WTC11 (cell line): ENCODE measurements at regions not wholly inside any gene's neighbourhood (a gene's known extent, or its start where the extent isn't known, plus 50 kb on each side); places are given as distances from the start of the nearest gene placed in this dataset.

ENCODE experiments used
- ATAC-seq: fragments of 200-7000 bp; cut with Tn5 transposase; 2 replicates; pipeline ENCODE4 v1.10.0; 2021; ENCODE audit warnings: mild to moderate bottlenecking, moderate library complexity
- CTCF ChIA-PET: fragments of 300-600 bp; sonication (Branson Sonifier 250); formaldehyde crosslinking; loops from one replicate; lab custom pipeline; 2021; ENCODE audit warnings: antibody characterized with exemption; lab: Charles Lee
- POLR2A ChIA-PET: fragments of 350-600 bp; sonication (Branson Sonifier 250); formaldehyde crosslinking; loops from one replicate; lab custom pipeline; 2021; ENCODE audit warnings: antibody characterized with exemption; lab: Charles Lee
- DNase-seq: peaks from one replicate; pipeline ENCODE4 v3.0.0; 2021; ENCODE audit warnings: low spot score
- H3K27ac Mint-ChIP-seq: 2 replicates; pipeline ENCODE4 v1.8.0; 2021; ENCODE audit warnings: mixed read lengths
- H3K27me3 Mint-ChIP-seq: 2 replicates; pipeline ENCODE4 v1.8.0; 2021; ENCODE audit warnings: low read depth, mild to moderate bottlenecking, moderate library complexity, mixed read lengths
- H3K36me3 Mint-ChIP-seq: 2 replicates; pipeline ENCODE4 v1.8.0; 2021; ENCODE audit warnings: mixed read lengths
- H3K4me1 Mint-ChIP-seq: 2 replicates; pipeline ENCODE4 v1.8.0; 2022; ENCODE audit warnings: mixed read lengths
- H3K4me3 Mint-ChIP-seq: 2 replicates; pipeline ENCODE4 v1.8.0; 2021; ENCODE audit warnings: mild to moderate bottlenecking, moderate library complexity, mixed read lengths
- H3K9me3 Mint-ChIP-seq: 2 replicates; pipeline ENCODE4 v1.8.0; 2021; ENCODE audit warnings: mixed read lengths
- ARID4B ChIP-seq: sonication (generic); formaldehyde crosslinking; IDR thresholded peaks from 2 replicates; pipeline ENCODE4 v1.8.0; 2023; ENCODE audit warnings: missing genetic modification reagents, mild to moderate bottlenecking, borderline replicate concordance
- CREB1 ChIP-seq: sonication (generic); formaldehyde crosslinking; IDR thresholded peaks from 2 replicates; pipeline ENCODE4 v1.8.0; 2023; ENCODE audit warnings: mild to moderate bottlenecking, missing genetic modification reagents
- FOXK1 ChIP-seq: sonication (generic); formaldehyde crosslinking; IDR thresholded peaks from 2 replicates; pipeline ENCODE4 v1.8.0; 2022; ENCODE audit warnings: mild to moderate bottlenecking, moderate library complexity, missing genetic modification reagents
- FOXP1 ChIP-seq: sonication (generic); formaldehyde crosslinking; IDR thresholded peaks from 2 replicates; pipeline ENCODE4 v1.8.0; 2022; ENCODE audit warnings: missing genetic modification reagents, mild to moderate bottlenecking, moderate library complexity, borderline replicate concordance
- GABPB1 ChIP-seq: sonication (generic); formaldehyde crosslinking; IDR thresholded peaks from 2 replicates; pipeline ENCODE4 v1.8.1; 2023; ENCODE audit warnings: mild to moderate bottlenecking, missing genetic modification reagents
- GTF2I ChIP-seq: fragments of 250-450 bp; sonication (Bioruptor Pico); conservative IDR thresholded peaks from 2 replicates; pipeline ENCODE4 v1.4.0; 2021; ENCODE audit warnings: mild to moderate bottlenecking
- HMGA2 ChIP-seq: fragments of 250-450 bp; sonication (Bioruptor Pico); IDR thresholded peaks from 2 replicates; pipeline ENCODE4 v1.4.0; 2021; ENCODE audit warnings: mild to moderate bottlenecking, moderate library complexity
- NFYB ChIP-seq: sonication (generic); formaldehyde crosslinking; conservative IDR thresholded peaks from 2 replicates; pipeline ENCODE4 v1.8.0; 2022; ENCODE audit warnings: low read depth, missing genetic modification reagents
- NR1H2 ChIP-seq: sonication (generic); formaldehyde crosslinking; IDR thresholded peaks from 2 replicates; pipeline ENCODE4 v1.9.0; 2021; ENCODE audit warnings: mild to moderate bottlenecking, moderate library complexity, missing genetic modification reagents
- RELA ChIP-seq: sonication (generic); formaldehyde crosslinking; IDR thresholded peaks from 2 replicates; pipeline ENCODE4 v1.8.1; 2022; ENCODE audit warnings: missing genetic modification reagents, mild to moderate bottlenecking, borderline replicate concordance
- TCF7 ChIP-seq: sonication (generic); formaldehyde crosslinking; IDR thresholded peaks from 2 replicates; pipeline ENCODE4 v1.8.0; 2022; ENCODE audit warnings: mild to moderate bottlenecking, low read depth, missing genetic modification reagents, moderate library complexity
- USF1 ChIP-seq: sonication (generic); formaldehyde crosslinking; IDR thresholded peaks from 2 replicates; pipeline ENCODE4 v1.8.0; 2022; ENCODE audit warnings: mild to moderate bottlenecking, missing genetic modification reagents
- ZMAT4 ChIP-seq: fragments of 250-450 bp; sonication (Bioruptor Pico); IDR thresholded peaks from 2 replicates; pipeline ENCODE4 v1.9.0; 2021; ENCODE audit warnings: mild to moderate bottlenecking
- ZNF317 ChIP-seq: sonication (generic); formaldehyde crosslinking; IDR thresholded peaks from 2 replicates; pipeline ENCODE4 v1.8.1; 2023; ENCODE audit warnings: low read depth, mild to moderate bottlenecking, moderate library complexity, missing genetic modification reagents, borderline replicate concordance
- ZNF416 ChIP-seq: fragments of 250-450 bp; sonication (Bioruptor Pico); IDR thresholded peaks from 2 replicates; pipeline ENCODE4 v1.9.0; 2021; ENCODE audit warnings: mild to moderate bottlenecking, inconsistent platforms
- TF ChIP-seq, protein P1 (sequence below): sonication (generic); formaldehyde crosslinking; IDR thresholded peaks from 2 replicates; pipeline ENCODE4 v1.8.0; 2022; ENCODE audit warnings: mild to moderate bottlenecking, missing genetic modification reagents
- TF ChIP-seq, protein P2 (sequence below): sonication (generic); formaldehyde crosslinking; conservative IDR thresholded peaks from 2 replicates; pipeline ENCODE4 v1.8.1; 2022; ENCODE audit warnings: mild to moderate bottlenecking, missing genetic modification reagents
- TF ChIP-seq, protein P3 (sequence below): fragments of 200-600 bp; IDR thresholded peaks from 2 replicates; pipeline ENCODE4 v1.8.0; 2022; ENCODE audit warnings: antibody characterized with exemption
- TF ChIP-seq, protein P4 (sequence below): sonication (generic); formaldehyde crosslinking; IDR thresholded peaks from 2 replicates; pipeline ENCODE4 v1.8.0; 2023; ENCODE audit warnings: missing genetic modification reagents
- TF ChIP-seq, protein P5 (sequence below): sonication (generic); formaldehyde crosslinking; IDR thresholded peaks from 2 replicates; pipeline ENCODE4 v1.8.1; 2022; ENCODE audit warnings: missing genetic modification reagents, borderline replicate concordance

GRCh38 chr13:81021284-81021840 is 680.4 kb upstream of the SPRY2 start:
- Mint-ChIP-seq H3K36me3 (no peaks in the 10 kb centered on the region), H3K27ac (no peak overlapping the region), H3K4me3 (no peak overlapping the region), H3K27me3 (peaks cover 7% of the 10 kb centered on the region), H3K9me3 (peaks cover 9% of the 10 kb centered on the region), H3K4me1 (no peaks in the 10 kb centered on the region)
- DNase-seq (no peak), ATAC-seq (no peak)
- CTCF ChIA-PET = no interaction called here
- POLR2A ChIA-PET = no interaction called here
- no peak for TF ChIP-seq CREB1 (CRISPR knock-in tag)
- no peak for TF ChIP-seq TCF7 (CRISPR knock-in tag)
- TF ChIP-seq ARID4B = no peak
- no peak for TF ChIP-seq FOXP1
- TF ChIP-seq NR1H2 (CRISPR knock-in tag) = no peak
- TF ChIP-seq, protein P1, sequence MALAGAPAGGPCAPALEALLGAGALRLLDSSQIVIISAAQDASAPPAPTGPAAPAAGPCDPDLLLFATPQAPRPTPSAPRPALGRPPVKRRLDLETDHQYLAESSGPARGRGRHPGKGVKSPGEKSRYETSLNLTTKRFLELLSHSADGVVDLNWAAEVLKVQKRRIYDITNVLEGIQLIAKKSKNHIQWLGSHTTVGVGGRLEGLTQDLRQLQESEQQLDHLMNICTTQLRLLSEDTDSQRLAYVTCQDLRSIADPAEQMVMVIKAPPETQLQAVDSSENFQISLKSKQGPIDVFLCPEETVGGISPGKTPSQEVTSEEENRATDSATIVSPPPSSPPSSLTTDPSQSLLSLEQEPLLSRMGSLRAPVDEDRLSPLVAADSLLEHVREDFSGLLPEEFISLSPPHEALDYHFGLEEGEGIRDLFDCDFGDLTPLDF (CRISPR knock-in tag) = no peak
- no peak for TF ChIP-seq ZNF317 (CRISPR knock-in tag)
- TF ChIP-seq, protein P2, sequence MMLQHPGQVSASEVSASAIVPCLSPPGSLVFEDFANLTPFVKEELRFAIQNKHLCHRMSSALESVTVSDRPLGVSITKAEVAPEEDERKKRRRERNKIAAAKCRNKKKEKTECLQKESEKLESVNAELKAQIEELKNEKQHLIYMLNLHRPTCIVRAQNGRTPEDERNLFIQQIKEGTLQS (CRISPR knock-in tag) = no peak
- TF ChIP-seq HMGA2 (CRISPR knock-in tag) = no peak
- TF ChIP-seq USF1 (CRISPR knock-in tag) = no peak
- TF ChIP-seq ZMAT4 (CRISPR knock-in tag) = no peak
- TF ChIP-seq FOXK1 (CRISPR knock-in tag) = no peak
- TF ChIP-seq, protein P3, sequence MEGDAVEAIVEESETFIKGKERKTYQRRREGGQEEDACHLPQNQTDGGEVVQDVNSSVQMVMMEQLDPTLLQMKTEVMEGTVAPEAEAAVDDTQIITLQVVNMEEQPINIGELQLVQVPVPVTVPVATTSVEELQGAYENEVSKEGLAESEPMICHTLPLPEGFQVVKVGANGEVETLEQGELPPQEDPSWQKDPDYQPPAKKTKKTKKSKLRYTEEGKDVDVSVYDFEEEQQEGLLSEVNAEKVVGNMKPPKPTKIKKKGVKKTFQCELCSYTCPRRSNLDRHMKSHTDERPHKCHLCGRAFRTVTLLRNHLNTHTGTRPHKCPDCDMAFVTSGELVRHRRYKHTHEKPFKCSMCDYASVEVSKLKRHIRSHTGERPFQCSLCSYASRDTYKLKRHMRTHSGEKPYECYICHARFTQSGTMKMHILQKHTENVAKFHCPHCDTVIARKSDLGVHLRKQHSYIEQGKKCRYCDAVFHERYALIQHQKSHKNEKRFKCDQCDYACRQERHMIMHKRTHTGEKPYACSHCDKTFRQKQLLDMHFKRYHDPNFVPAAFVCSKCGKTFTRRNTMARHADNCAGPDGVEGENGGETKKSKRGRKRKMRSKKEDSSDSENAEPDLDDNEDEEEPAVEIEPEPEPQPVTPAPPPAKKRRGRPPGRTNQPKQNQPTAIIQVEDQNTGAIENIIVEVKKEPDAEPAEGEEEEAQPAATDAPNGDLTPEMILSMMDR = no peak
- no peak for TF ChIP-seq GTF2I (CRISPR knock-in tag)
- no peak for TF ChIP-seq GABPB1 (CRISPR knock-in tag)
- TF ChIP-seq, protein P4, sequence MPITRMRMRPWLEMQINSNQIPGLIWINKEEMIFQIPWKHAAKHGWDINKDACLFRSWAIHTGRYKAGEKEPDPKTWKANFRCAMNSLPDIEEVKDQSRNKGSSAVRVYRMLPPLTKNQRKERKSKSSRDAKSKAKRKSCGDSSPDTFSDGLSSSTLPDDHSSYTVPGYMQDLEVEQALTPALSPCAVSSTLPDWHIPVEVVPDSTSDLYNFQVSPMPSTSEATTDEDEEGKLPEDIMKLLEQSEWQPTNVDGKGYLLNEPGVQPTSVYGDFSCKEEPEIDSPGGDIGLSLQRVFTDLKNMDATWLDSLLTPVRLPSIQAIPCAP (CRISPR knock-in tag) = no peak
- TF ChIP-seq RELA = no peak
- TF ChIP-seq, protein P5, sequence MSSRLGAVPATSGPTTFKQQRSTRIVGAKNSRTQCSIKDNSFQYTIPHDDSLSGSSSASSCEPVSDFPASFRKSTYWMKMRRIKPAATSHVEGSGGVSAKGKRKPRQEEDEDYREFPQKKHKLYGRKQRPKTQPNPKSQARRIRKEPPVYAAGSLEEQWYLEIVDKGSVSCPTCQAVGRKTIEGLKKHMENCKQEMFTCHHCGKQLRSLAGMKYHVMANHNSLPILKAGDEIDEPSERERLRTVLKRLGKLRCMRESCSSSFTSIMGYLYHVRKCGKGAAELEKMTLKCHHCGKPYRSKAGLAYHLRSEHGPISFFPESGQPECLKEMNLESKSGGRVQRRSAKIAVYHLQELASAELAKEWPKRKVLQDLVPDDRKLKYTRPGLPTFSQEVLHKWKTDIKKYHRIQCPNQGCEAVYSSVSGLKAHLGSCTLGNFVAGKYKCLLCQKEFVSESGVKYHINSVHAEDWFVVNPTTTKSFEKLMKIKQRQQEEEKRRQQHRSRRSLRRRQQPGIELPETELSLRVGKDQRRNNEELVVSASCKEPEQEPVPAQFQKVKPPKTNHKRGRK (CRISPR knock-in tag) = no peak
- TF ChIP-seq ZNF416 (CRISPR knock-in tag) = no peak
- TF ChIP-seq NFYB (CRISPR knock-in tag) = no peak
